Ascending aorta (tissue), 2 donors: ENCODE measurements at regions not wholly inside any gene's neighbourhood (a gene's known extent, or its start where the extent isn't known, plus 50 kb on each side); places are given as distances from the start of the nearest gene placed in this dataset.

Source experiments
- DNase-seq, 2 donors: peaks; one replicate each; pipeline ENCODE4 v3.0.0-alpha.2; 2019; ENCODE audit warnings: low spot score in 2 of 2
- H3K27ac ChIP-seq, 2 donors: fragments of 200-600 bp; sonication (generic); one replicate each; pipeline ENCODE4 v1.5.1; 2016 to 2017; ENCODE audit warnings: mild to moderate bottlenecking in 1 of 2
- H3K27me3 ChIP-seq: fragments of 200-600 bp; sonication (generic); one replicate; pipeline ENCODE4 v1.5.1; 2017
- H3K36me3 ChIP-seq, 2 donors: fragments of 200-600 bp; sonication (generic); one replicate each; pipeline ENCODE4 v1.5.1; 2016
- H3K4me1 ChIP-seq, 2 donors: fragments of 200-600 bp; sonication (generic); one replicate each; pipeline ENCODE4 v1.5.1; 2016 to 2017; ENCODE audit warnings: mild to moderate bottlenecking in 1 of 2
- H3K4me3 ChIP-seq, 2 donors: fragments of 200-600 bp; sonication (generic); one replicate each; pipeline ENCODE4 v1.5.1; 2016 to 2017; ENCODE audit warnings: mild to moderate bottlenecking in 1 of 2
- H3K9me3 ChIP-seq, 2 donors: fragments of 200-600 bp; sonication (generic); one replicate each; pipeline ENCODE4 v1.5.1; 2016
- CTCF ChIP-seq, 3 experiments: fragments of 200-600 bp in 2 of 3; fragments of 450-650 bp in 1 of 3; sonication (generic) in 2 of 3; IDR thresholded peaks; one replicate each; pipeline ENCODE4 v1.5.1; 2016 to 2019; ENCODE audit warnings: antibody characterized with exemption in 3 of 3, mild to moderate bottlenecking in 1 of 3, moderate library complexity in 1 of 3
- intact Hi-C: fragments of 100-400 bp; cut with DNase I; formaldehyde crosslinking; loops from one replicate; pipeline ENCODE4 v1.15.1; 2023

GRCh38 chr5:23721336-23721735, 213.9 kb downstream of the PRDM9 start:
- no peaks in the 10 kb centered on the region for H3K27me3 ChIP-seq
- H3K4me1 ChIP-seq: no peaks in the 10 kb centered on the region
- intact Hi-C loops: no loop called here
- DNase-seq: no peak
- H3K36me3 ChIP-seq: no peaks in the 10 kb centered on the region
- H3K4me3 ChIP-seq: no peak overlapping the region
- H3K9me3 ChIP-seq: no peaks in the 10 kb centered on the region
- no peak for TF ChIP-seq CTCF (IDR thresholded peaks at IDR 0.05)
- no peak overlapping the region for H3K27ac ChIP-seq

- no peaks in the 10 kb centered on the region for H3K9me3 ChIP-seq
- no peak for TF ChIP-seq CTCF (IDR thresholded peaks at IDR 0.05)
- H3K4me3 ChIP-seq: no peak overlapping the region
- no peak for DNase-seq
- H3K27me3 ChIP-seq: no peaks in the 10 kb centered on the region
- no peaks in the 10 kb centered on the region for H3K36me3 ChIP-seq
- H3K27ac ChIP-seq: no peak overlapping the region
- intact Hi-C loops: no loop called here
- H3K4me1 ChIP-seq: no peaks in the 10 kb centered on the region
These were observed 219.9 kb downstream of the PRDM9 start for GRCh38 chr5:23727271-23727670.

GRCh38 chr5:23730023-23730422, 222.6 kb downstream of the PRDM9 start:
- no peak for DNase-seq
- no peak overlapping the region for H3K27ac ChIP-seq
- H3K4me3 ChIP-seq: no peak overlapping the region
- H3K36me3 ChIP-seq: no peaks in the 10 kb centered on the region
- intact Hi-C loops: no loop called here
- H3K4me1 ChIP-seq: no peaks in the 10 kb centered on the region
- H3K27me3 ChIP-seq: no peaks in the 10 kb centered on the region
- TF ChIP-seq CTCF (IDR thresholded peaks at IDR 0.05): no peak
- H3K9me3 ChIP-seq: no peaks in the 10 kb centered on the region

GRCh38 chr5:23740029-23740428, 232.6 kb downstream of the PRDM9 start:
- intact Hi-C loops: no loop called here
- H3K4me3 ChIP-seq: no peak overlapping the region
- no peak for DNase-seq

GRCh38 chr5:23742701-23743100, 235.3 kb downstream of the PRDM9 start:
- TF ChIP-seq CTCF (IDR thresholded peaks at IDR 0.05): no peak
- Histone ChIP-seq H3K9me3 (no peaks in the 10 kb centered on the region), H3K4me1 (no peaks in the 10 kb centered on the region), H3K4me3 (no peak overlapping the region), H3K27me3 (no peaks in the 10 kb centered on the region), H3K27ac (no peak overlapping the region), H3K36me3 (no peaks in the 10 kb centered on the region)
- intact Hi-C loops: no loop called here
- no peak for DNase-seq

More at GRCh38 chr5:23740029-23740428, 232.6 kb downstream of the PRDM9 start:
- no peaks in the 10 kb centered on the region for H3K36me3 ChIP-seq
- H3K9me3 ChIP-seq: no peaks in the 10 kb centered on the region
- H3K4me1 ChIP-seq: no peaks in the 10 kb centered on the region
- no peak for TF ChIP-seq CTCF (IDR thresholded peaks at IDR 0.05)
- H3K27ac ChIP-seq: no peak overlapping the region
- H3K27me3 ChIP-seq: no peaks in the 10 kb centered on the region

GRCh38 chr5:23755906-23756305, 248.5 kb downstream of the PRDM9 start:
- H3K36me3 ChIP-seq: no peaks in the 10 kb centered on the region
- H3K27me3 ChIP-seq: no peaks in the 10 kb centered on the region
- H3K9me3 ChIP-seq: no peaks in the 10 kb centered on the region
- intact Hi-C loops: no loop called here
- H3K27ac ChIP-seq: no peak overlapping the region
- TF ChIP-seq CTCF (IDR thresholded peaks at IDR 0.05): no peak
- no peaks in the 10 kb centered on the region for H3K4me1 ChIP-seq
- no peak for DNase-seq
- H3K4me3 ChIP-seq: no peak overlapping the region
